H9 (cell line): ENCODE measurements at regions not wholly inside any gene's neighbourhood (a gene's known extent, or its start where the extent isn't known, plus 50 kb on each side); places are given as distances from the start of the nearest gene placed in this dataset.
"Not testable (repeated sequence)": the region's sequence is repeated elsewhere in the genome, so short reads cannot be mapped to it uniquely, and the experiment has no call there.

Source experiments
- DNase-seq: peaks from one replicate; pipeline ENCODE4 v3.0.0-alpha.2; 2017
- H2AFZ ChIP-seq: one replicate; pipeline ENCODE4 v1.6.1; 2013; ENCODE audit warnings: mild to moderate bottlenecking, low read length, control low read depth, moderate library complexity
- H2AK5ac ChIP-seq: 2 replicates; pipeline ENCODE4 v1.6.1; 2013; ENCODE audit warnings: low read length, control low read depth, mixed read lengths; ENCODE audit not compliant: insufficient read length
- H2BK120ac ChIP-seq: one replicate; pipeline ENCODE4 v1.6.1; 2013; ENCODE audit warnings: low read depth, mild to moderate bottlenecking, low read length, control low read depth, inconsistent platforms; ENCODE audit not compliant: poor library complexity, severe bottlenecking
- H2BK12ac ChIP-seq: 2 replicates; pipeline ENCODE4 v1.6.1; 2013; ENCODE audit warnings: low read length, control low read depth, mixed read lengths, low read depth; ENCODE audit not compliant: insufficient read length
- H2BK15ac ChIP-seq: 2 replicates; pipeline ENCODE4 v1.6.1; 2013; ENCODE audit warnings: low read depth, low read length, control low read depth
- H2BK20ac ChIP-seq: one replicate; pipeline ENCODE4 v1.6.1; 2013; ENCODE audit warnings: low read depth, mild to moderate bottlenecking, low read length, control low read depth, inconsistent platforms; ENCODE audit not compliant: poor library complexity, severe bottlenecking
- H2BK5ac ChIP-seq: 2 replicates; pipeline ENCODE4 v1.6.1; 2013; ENCODE audit warnings: low read length, control low read depth, mixed read lengths; ENCODE audit not compliant: insufficient read length
- H3K14ac ChIP-seq: 2 replicates; pipeline ENCODE4 v1.6.1; 2013; ENCODE audit warnings: low read length, control low read depth; ENCODE audit not compliant: insufficient read depth
- H3K18ac ChIP-seq: 2 replicates; pipeline ENCODE4 v1.6.1; 2013; ENCODE audit warnings: low read depth, mild to moderate bottlenecking, mixed read lengths, low read length, control low read depth; ENCODE audit not compliant: insufficient read length
- H3K23ac ChIP-seq: 2 replicates; pipeline ENCODE4 v1.6.1; 2013; ENCODE audit warnings: low read length, control low read depth, mixed read lengths, low read depth; ENCODE audit not compliant: insufficient read length
- H3K23me2 ChIP-seq: 2 replicates; pipeline ENCODE4 v1.6.1; 2013; ENCODE audit warnings: low read depth, mild to moderate bottlenecking, mixed read lengths, low read length, control low read depth; ENCODE audit not compliant: insufficient read length, poor library complexity, severe bottlenecking
- H3K27ac ChIP-seq: 2 replicates; pipeline ENCODE4 v1.5.1; 2013; ENCODE audit warnings: low read length, control low read depth, mixed read lengths, low read depth; ENCODE audit not compliant: insufficient read length
- H3K27me3 ChIP-seq: 2 replicates; pipeline ENCODE4 v1.6.1; 2013; ENCODE audit warnings: low read length, control low read depth, inconsistent platforms; ENCODE audit not compliant: insufficient read depth
- H3K4ac ChIP-seq: 2 replicates; pipeline ENCODE4 v1.6.1; 2013; ENCODE audit warnings: low read depth, mild to moderate bottlenecking, control low read depth, inconsistent platforms, low read length, moderate library complexity
- H3K4me1 ChIP-seq: 2 replicates; pipeline ENCODE4 v1.6.1; 2013; ENCODE audit warnings: low read length, control low read depth, inconsistent platforms; ENCODE audit not compliant: insufficient read depth
- H3K4me2 ChIP-seq: 2 replicates; pipeline ENCODE4 v1.6.1; 2013; ENCODE audit warnings: low read length, control low read depth, mixed read lengths; ENCODE audit not compliant: insufficient read length, insufficient read depth
- H3K56ac ChIP-seq: 2 replicates; pipeline ENCODE4 v1.6.1; 2013; ENCODE audit warnings: low read depth, mild to moderate bottlenecking, mixed read lengths, low read length, control low read depth; ENCODE audit not compliant: insufficient read length
- H3K79me1 ChIP-seq: 2 replicates; pipeline ENCODE4 v1.6.1; 2013; ENCODE audit warnings: low read depth, mild to moderate bottlenecking, moderate library complexity, low read length, control low read depth, inconsistent platforms; ENCODE audit not compliant: insufficient read depth, poor library complexity, severe bottlenecking
- H3K79me2 ChIP-seq: 2 replicates; pipeline ENCODE4 v1.6.1; 2013; ENCODE audit warnings: low read length, control low read depth, inconsistent platforms; ENCODE audit not compliant: insufficient read depth
- H3K9ac ChIP-seq: 2 replicates; pipeline ENCODE4 v1.6.1; 2013; ENCODE audit warnings: low read length, control low read depth, mixed read lengths; ENCODE audit not compliant: insufficient read length; ENCODE audit errors: extremely low read depth
- H3K9me3 ChIP-seq: one replicate; pipeline ENCODE4 v1.6.1; 2013; ENCODE audit warnings: low read depth, low read length, inconsistent platforms; ENCODE audit not compliant: control insufficient read depth
- H3T11ph ChIP-seq: one replicate; pipeline ENCODE4 v1.6.1; 2013; ENCODE audit warnings: mild to moderate bottlenecking, low read length, control low read depth, inconsistent platforms
- H4K20me1 ChIP-seq: one replicate; pipeline ENCODE4 v1.6.1; 2013; ENCODE audit not compliant: control insufficient read depth, insufficient read length, insufficient read depth
- H4K5ac ChIP-seq: 2 replicates; pipeline ENCODE4 v1.6.1; 2013; ENCODE audit warnings: low read depth, mild to moderate bottlenecking, mixed read lengths, low read length, control low read depth; ENCODE audit not compliant: insufficient read length
- H4K8ac ChIP-seq: replicated peaks from 2 replicates; pipeline ENCODE4 v1.6.1; 2013; ENCODE audit warnings: low read length, control low read depth, mixed read lengths, low read depth; ENCODE audit not compliant: insufficient read length
- H4K91ac ChIP-seq: 2 replicates; pipeline ENCODE4 v1.6.1; 2013; ENCODE audit warnings: low read depth, mild to moderate bottlenecking, moderate library complexity, mixed read lengths, low read length, control low read depth; ENCODE audit not compliant: insufficient read length
- H3K27ac Mint-ChIP-seq, 3 experiments: 2 replicates in 2 of 3; 3 replicates in 1 of 3; pipeline ENCODE4 v1.8.0; 2020 to 2021; ENCODE audit warnings: mixed read lengths in 3 of 3, mild to moderate bottlenecking in 1 of 3, moderate library complexity in 1 of 3
- H3K27me3 Mint-ChIP-seq: 2 replicates; pipeline ENCODE4 v1.8.0; 2021; ENCODE audit warnings: low read depth, mild to moderate bottlenecking, moderate library complexity, mixed read lengths
- H3K36me3 Mint-ChIP-seq, 3 experiments: 2 replicates in 2 of 3; 3 replicates in 1 of 3; pipeline ENCODE4 v1.8.0; 2020 to 2021; ENCODE audit warnings: low read depth in 3 of 3, mixed read lengths in 3 of 3; ENCODE audit not compliant: insufficient read depth in 1 of 3
- H3K4me1 Mint-ChIP-seq, 2 experiments: 2 replicates each; pipeline ENCODE4 v1.8.0; 2020; ENCODE audit warnings: mixed read lengths in 2 of 2
- H3K4me3 Mint-ChIP-seq, 2 experiments: 2 replicates in 1 of 2; 3 replicates in 1 of 2; pipeline ENCODE4 v1.8.0; 2020 to 2021; ENCODE audit warnings: mild to moderate bottlenecking in 2 of 2, mixed read lengths in 2 of 2, moderate library complexity in 1 of 2
- H3K9me3 Mint-ChIP-seq, 2 experiments: 2 replicates in 1 of 2; 3 replicates in 1 of 2; pipeline ENCODE4 v1.8.0; 2020; ENCODE audit warnings: mild to moderate bottlenecking in 2 of 2, mixed read lengths in 2 of 2, moderate library complexity in 1 of 2
- WGBS: extraction: QIAGEN DNeasy Blood & Tissue Kit; methylation state at CpG from one replicate; pipeline ENCODE4 v1.1.7; 2013; ENCODE audit warnings: missing lambda C conversion rate, low lambda C conversion rate, mixed read lengths; ENCODE audit not compliant: insufficient read length; ENCODE audit errors: extremely low coverage; 5-methylcytosine and 5-hydroxymethylcytosine counted together
- TF ChIP-seq, protein P1 (sequence below): fragments of 200-600 bp; sonication (generic); conservative IDR thresholded peaks from 3 replicates; pipeline ENCODE4 v1.8.0; 2021; ENCODE audit warnings: antibody characterized with exemption, mild to moderate bottlenecking

DNA sequence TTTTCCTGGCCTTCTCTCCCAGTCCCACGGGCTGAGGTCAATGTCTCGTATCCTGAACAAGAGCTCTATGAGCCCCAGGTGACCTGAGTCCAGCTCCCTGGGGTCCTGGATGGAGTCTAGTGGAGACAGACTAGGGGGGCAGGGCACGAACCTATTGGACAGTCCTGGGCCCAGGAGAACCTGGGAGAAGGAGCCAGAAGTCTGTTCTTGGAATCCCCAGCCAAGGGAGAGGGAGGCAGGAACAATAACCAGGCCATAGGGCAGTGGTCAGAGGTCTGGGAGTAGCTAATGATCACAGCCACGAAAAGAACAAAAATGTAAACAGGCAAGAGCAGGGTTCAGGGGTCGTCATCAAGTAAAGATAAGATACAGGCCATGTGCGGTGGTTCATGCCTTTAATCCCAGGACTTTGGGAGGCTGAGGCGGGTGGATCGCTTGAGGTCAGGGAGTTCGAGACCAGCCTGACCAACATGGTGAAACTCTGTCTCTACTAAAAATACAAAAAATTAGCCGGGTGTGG lies 60.8 kb downstream of the COPRS start:
- H3K27me3 Mint-ChIP-seq, result peaks cover 2% of the 10 kb centered on the region
- no peak overlapping the region for H3K18ac ChIP-seq
- no peak overlapping the region for H3K9ac ChIP-seq
- no peaks in the 10 kb centered on the region for H3K9me3 Mint-ChIP-seq
- no peak overlapping the region for H2BK12ac ChIP-seq
- H3K4me2 ChIP-seq, result no peak overlapping the region
- H3K4ac ChIP-seq, result no peak overlapping the region
- H2BK20ac ChIP-seq, result no peak overlapping the region
- no peak overlapping the region for H2AK5ac ChIP-seq
- no peaks in the 10 kb centered on the region for H3K23me2 ChIP-seq
- WGBS, result no CpG with 5 or more reads among the region's 10 CpGs
- no peak overlapping the region for H4K8ac ChIP-seq
- TF ChIP-seq, protein P1, sequence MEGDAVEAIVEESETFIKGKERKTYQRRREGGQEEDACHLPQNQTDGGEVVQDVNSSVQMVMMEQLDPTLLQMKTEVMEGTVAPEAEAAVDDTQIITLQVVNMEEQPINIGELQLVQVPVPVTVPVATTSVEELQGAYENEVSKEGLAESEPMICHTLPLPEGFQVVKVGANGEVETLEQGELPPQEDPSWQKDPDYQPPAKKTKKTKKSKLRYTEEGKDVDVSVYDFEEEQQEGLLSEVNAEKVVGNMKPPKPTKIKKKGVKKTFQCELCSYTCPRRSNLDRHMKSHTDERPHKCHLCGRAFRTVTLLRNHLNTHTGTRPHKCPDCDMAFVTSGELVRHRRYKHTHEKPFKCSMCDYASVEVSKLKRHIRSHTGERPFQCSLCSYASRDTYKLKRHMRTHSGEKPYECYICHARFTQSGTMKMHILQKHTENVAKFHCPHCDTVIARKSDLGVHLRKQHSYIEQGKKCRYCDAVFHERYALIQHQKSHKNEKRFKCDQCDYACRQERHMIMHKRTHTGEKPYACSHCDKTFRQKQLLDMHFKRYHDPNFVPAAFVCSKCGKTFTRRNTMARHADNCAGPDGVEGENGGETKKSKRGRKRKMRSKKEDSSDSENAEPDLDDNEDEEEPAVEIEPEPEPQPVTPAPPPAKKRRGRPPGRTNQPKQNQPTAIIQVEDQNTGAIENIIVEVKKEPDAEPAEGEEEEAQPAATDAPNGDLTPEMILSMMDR, result no peak
- H3K79me1 ChIP-seq, result no peaks in the 10 kb centered on the region
- no peak overlapping the region for H3K23ac ChIP-seq
- no peak overlapping the region for H3T11ph ChIP-seq
- H3K4me1 ChIP-seq, result no peaks in the 10 kb centered on the region
- no peak overlapping the region for H2BK120ac ChIP-seq
- H3K9me3 ChIP-seq, result no peaks in the 10 kb centered on the region
- H2AFZ ChIP-seq, result no peak overlapping the region
- H4K20me1 ChIP-seq, result no peaks in the 10 kb centered on the region
- H2BK15ac ChIP-seq, result no peak overlapping the region
- no peak overlapping the region for H2BK5ac ChIP-seq
- no peak overlapping the region for H3K27ac ChIP-seq
- H3K79me2 ChIP-seq, result no peaks in the 10 kb centered on the region
- no peak for DNase-seq
- peak overlapping the region in 1 of 3 experiments; percentile 76; a peak in 2 of 7 replicates for H3K27ac Mint-ChIP-seq
- H4K5ac ChIP-seq, result no peak overlapping the region
- H4K91ac ChIP-seq, result no peak overlapping the region
- no peak overlapping the region for H3K4me3 Mint-ChIP-seq
- no peak overlapping the region for H3K56ac ChIP-seq
- no peaks in the 10 kb centered on the region; a peak in 1 of 7 replicates for H3K36me3 Mint-ChIP-seq
- H3K27me3 ChIP-seq, result no peaks in the 10 kb centered on the region
- no peak overlapping the region for H3K14ac ChIP-seq
- H3K4me1 Mint-ChIP-seq, result no peaks in the 10 kb centered on the region

DNA sequence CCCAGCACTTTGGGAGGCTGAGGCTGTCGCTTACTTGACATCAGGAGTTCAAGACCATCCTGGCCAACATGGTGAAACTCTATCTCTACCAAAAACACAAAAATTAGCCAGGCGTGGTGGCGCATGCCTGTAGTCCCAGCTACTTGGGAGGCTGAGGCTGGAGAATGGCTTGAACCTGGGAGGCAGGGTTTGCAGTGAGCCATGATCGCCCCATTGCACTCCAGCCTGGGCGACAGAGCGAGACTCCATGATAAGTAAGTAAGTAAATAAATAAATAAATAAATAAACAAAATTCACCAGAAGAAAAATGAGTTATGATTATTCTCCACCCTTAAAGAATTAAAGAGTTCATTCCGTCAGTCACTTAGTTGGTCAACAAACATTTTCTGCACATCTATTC lies 63.1 kb downstream of the COPRS start:
- H3K18ac ChIP-seq, H3K4me3 Mint-ChIP-seq, H2BK15ac ChIP-seq, H3K36me3 Mint-ChIP-seq, H3K27ac ChIP-seq, H3K79me2 ChIP-seq, H4K91ac ChIP-seq, H3K4me1 ChIP-seq, H2AFZ ChIP-seq, H3K56ac ChIP-seq, H3K23ac ChIP-seq, H3K27ac Mint-ChIP-seq, H3K4me2 ChIP-seq, H2AK5ac ChIP-seq, H2BK20ac ChIP-seq, H3T11ph ChIP-seq, H2BK12ac ChIP-seq, H4K8ac ChIP-seq, H2BK5ac ChIP-seq, H3K14ac ChIP-seq, DNase-seq, H2BK120ac ChIP-seq, H3K27me3 Mint-ChIP-seq, H3K4ac ChIP-seq, H4K20me1 ChIP-seq, H3K79me1 ChIP-seq, H3K23me2 ChIP-seq, H3K9me3 Mint-ChIP-seq, H3K9me3 ChIP-seq, H3K9ac ChIP-seq, H3K27me3 ChIP-seq, H3K4me1 Mint-ChIP-seq, H4K5ac ChIP-seq: not testable (repeated sequence)
- WGBS, result no CpG with 5 or more reads among the region's 7 CpGs
